PFSK-1 (cell line): ENCODE measurements at regions not wholly inside any gene's neighbourhood (a gene's known extent, or its start where the extent isn't known, plus 50 kb on each side); places are given as distances from the start of the nearest gene placed in this dataset.

ENCODE experiments used
- FOXP2 ChIP-seq: optimal IDR thresholded peaks from 2 replicates; pipeline ENCODE3; 2011; ENCODE audit warnings: borderline replicate concordance, control low read depth, inconsistent platforms; ENCODE audit not compliant: insufficient read depth; ENCODE audit errors: extremely low read length, extremely low read depth
- POLR2AphosphoS5 ChIP-seq: IDR thresholded peaks from 2 replicates; pipeline ENCODE4 v1.6.1; 2012; ENCODE audit warnings: low read depth, mild to moderate bottlenecking, control low read depth, low read length, moderate library complexity
- REST ChIP-seq, 2 experiments: IDR thresholded peaks; 2 replicates each; pipeline versions ENCODE4 v1.6.1 to v1.8.0; 2011 to 2012; ENCODE audit warnings: low read depth in 2 of 2, low read length in 2 of 2, control low read depth in 1 of 2, inconsistent platforms in 1 of 2, mild to moderate bottlenecking in 1 of 2, moderate library complexity in 1 of 2; ENCODE audit not compliant: insufficient read depth in 1 of 2
- SIN3A ChIP-seq: IDR thresholded peaks from 2 replicates; pipeline ENCODE4 v1.6.1; 2012; ENCODE audit warnings: mild to moderate bottlenecking, low read length, moderate library complexity, borderline replicate concordance; ENCODE audit not compliant: insufficient read depth
- TAF1 ChIP-seq: IDR thresholded peaks from 2 replicates; pipeline ENCODE4 v1.6.1; 2012; ENCODE audit warnings: low read length, control low read depth, borderline replicate concordance; ENCODE audit not compliant: insufficient read depth

- TF ChIP-seq FOXP2: no peak
- TF ChIP-seq REST (IDR thresholded peaks at IDR 0.05; ENCODE audit: insufficient read depth in 1 of 2, low read depth in 2 of 2, low read length in 2 of 2): no peak
- TF ChIP-seq TAF1: no peak
- TF ChIP-seq SIN3A: no peak
- no peak for TF ChIP-seq POLR2AphosphoS5
These were observed 1443.0 kb upstream of the LRRTM3 start for GRCh38 chr10:65482848-65483247.

- no peak for TF ChIP-seq FOXP2
- no peak for TF ChIP-seq POLR2AphosphoS5
- TF ChIP-seq TAF1: no peak
- no peak for TF ChIP-seq REST (IDR thresholded peaks at IDR 0.05; ENCODE audit: insufficient read depth in 1 of 2, low read depth in 2 of 2, low read length in 2 of 2)
- no peak for TF ChIP-seq SIN3A
These were observed 1434.0 kb upstream of the LRRTM3 start for GRCh38 chr10:65491799-65492198.

GRCh38 chr10:65496541-65496940 lies 1429.3 kb upstream of the LRRTM3 start:
- TF ChIP-seq FOXP2 (no peak), POLR2AphosphoS5 (no peak), REST (IDR thresholded peaks at IDR 0.05; ENCODE audit: insufficient read depth in 1 of 2, low read depth in 2 of 2, low read length in 2 of 2) (no peak), SIN3A (no peak), TAF1 (no peak)

- TF ChIP-seq POLR2AphosphoS5 (no peak), FOXP2 (no peak), REST (IDR thresholded peaks at IDR 0.05; ENCODE audit: insufficient read depth in 1 of 2, low read depth in 2 of 2, low read length in 2 of 2) (no peak), SIN3A (no peak), TAF1 (no peak)
These were observed 1428.0 kb upstream of the LRRTM3 start for GRCh38 chr10:65497837-65498236.

- TF ChIP-seq REST (IDR thresholded peaks at IDR 0.05; ENCODE audit: insufficient read depth in 1 of 2, low read depth in 2 of 2, low read length in 2 of 2): no peak
- TF ChIP-seq FOXP2: no peak
- TF ChIP-seq SIN3A: no peak
- TF ChIP-seq TAF1: no peak
- no peak for TF ChIP-seq POLR2AphosphoS5
These were observed 1425.1 kb upstream of the LRRTM3 start for GRCh38 chr10:65500716-65501115.
